ENCODE measurements at regions not wholly inside any gene's neighbourhood (a gene's known extent, or its start where the extent isn't known, plus 50 kb on each side); places are given as distances from the start of the nearest gene placed in this dataset.

DNA sequence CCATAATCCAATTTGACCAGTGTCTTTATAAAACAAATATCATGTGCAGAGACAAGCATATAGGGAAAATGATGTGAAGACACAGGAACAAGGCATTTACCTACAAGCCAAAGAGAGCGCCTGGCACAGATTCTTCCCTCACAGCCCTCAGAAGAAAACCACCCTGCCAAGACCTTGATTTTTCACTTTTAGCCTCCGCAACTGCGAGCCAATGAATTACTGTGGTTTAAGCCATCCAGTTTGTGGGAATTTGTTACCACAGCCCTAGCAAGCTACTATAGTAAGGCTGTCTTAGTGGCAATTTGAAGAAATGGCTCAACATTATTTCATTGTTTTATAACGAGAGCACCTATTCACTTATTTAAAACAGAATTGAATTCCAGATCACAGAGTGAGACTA is 85.7 kb upstream of the CCDC190 start:
- CTCF ChIA-PET: no interaction called here
- BruUV-seq (replicated peaks): no TSS peak
- intact Hi-C loops (cut with micrococcal nuclease; ENCODE audit: unreplicated experiment): no loop called here

DNA sequence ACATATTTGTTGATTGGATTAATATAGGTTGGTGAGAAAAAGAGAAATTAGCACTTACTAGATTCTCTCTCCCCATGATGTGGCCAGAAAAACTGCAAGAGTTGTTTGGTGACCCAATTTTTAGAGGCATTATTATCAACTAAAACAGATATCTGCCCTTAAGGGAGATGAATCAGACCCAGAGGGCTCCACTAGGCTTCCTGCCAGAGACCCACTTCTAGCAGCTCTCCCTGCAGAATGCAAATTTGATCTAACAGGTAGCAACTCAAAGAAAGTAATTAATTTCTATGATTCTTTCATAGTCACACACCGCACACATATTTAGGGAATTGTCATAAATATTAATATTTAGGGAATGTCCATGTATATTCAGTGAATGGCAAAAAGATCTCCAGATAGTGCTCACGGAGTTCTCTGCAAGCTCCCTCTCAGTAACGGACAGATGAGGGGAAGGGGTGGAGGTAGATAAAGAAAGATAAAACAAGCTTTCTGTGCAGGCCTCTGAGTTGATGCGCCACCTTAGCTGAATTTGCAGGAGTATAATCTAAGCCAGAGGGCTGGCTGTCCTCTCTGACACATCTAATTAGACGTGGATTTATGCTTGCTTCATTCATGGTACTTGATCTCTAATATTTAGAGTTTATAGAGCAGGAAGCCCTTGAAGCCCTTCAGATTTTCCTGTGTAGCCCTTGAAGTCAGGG is 84.1 kb upstream of the CCDC190 start:
- CTCF ChIA-PET: no interaction called here
- H3K27me3 ChIP-seq (replicated peaks; ENCODE audit: insufficient read depth, low read depth, low read length, poor library complexity): no peaks in the 10 kb centered on the region

More for the DNA sequence above, 85.7 kb upstream of the CCDC190 start:
- POLR2A ChIA-PET (ENCODE audit: low non-redundant PET): no interaction called here
- H3K27me3 ChIP-seq (replicated peaks; ENCODE audit: insufficient read depth, low read depth, low read length, poor library complexity): no peaks in the 10 kb centered on the region
- no peak for DNase-seq (ENCODE audit: low spot score)
- no peak overlapping the region for H3K27ac ChIP-seq (ENCODE audit: low read depth, low read length, poor library complexity, severe bottlenecking)
- no peaks in the 10 kb centered on the region for H3K36me3 ChIP-seq (ENCODE audit: insufficient read depth, low read length, poor library complexity, severe bottlenecking)
- H3K4me3 ChIP-seq (ENCODE audit: low read depth, low read length, poor library complexity, severe bottlenecking): no peak overlapping the region
- H3K4me1 ChIP-seq (ENCODE audit: insufficient read depth, low read length, poor library complexity, severe bottlenecking): peaks cover 11% of the 10 kb centered on the region
- no peak for TF ChIP-seq EZH2 (IDR thresholded peaks at IDR 0.05; ENCODE audit: borderline replicate concordance, low read depth, low read length, poor library complexity, severe bottlenecking)
- TF ChIP-seq, protein P1, sequence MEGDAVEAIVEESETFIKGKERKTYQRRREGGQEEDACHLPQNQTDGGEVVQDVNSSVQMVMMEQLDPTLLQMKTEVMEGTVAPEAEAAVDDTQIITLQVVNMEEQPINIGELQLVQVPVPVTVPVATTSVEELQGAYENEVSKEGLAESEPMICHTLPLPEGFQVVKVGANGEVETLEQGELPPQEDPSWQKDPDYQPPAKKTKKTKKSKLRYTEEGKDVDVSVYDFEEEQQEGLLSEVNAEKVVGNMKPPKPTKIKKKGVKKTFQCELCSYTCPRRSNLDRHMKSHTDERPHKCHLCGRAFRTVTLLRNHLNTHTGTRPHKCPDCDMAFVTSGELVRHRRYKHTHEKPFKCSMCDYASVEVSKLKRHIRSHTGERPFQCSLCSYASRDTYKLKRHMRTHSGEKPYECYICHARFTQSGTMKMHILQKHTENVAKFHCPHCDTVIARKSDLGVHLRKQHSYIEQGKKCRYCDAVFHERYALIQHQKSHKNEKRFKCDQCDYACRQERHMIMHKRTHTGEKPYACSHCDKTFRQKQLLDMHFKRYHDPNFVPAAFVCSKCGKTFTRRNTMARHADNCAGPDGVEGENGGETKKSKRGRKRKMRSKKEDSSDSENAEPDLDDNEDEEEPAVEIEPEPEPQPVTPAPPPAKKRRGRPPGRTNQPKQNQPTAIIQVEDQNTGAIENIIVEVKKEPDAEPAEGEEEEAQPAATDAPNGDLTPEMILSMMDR (conservative IDR thresholded peaks at IDR 0.05; ENCODE audit: low read depth, low read length): no peak
- no peaks in the 10 kb centered on the region for H3K9me3 ChIP-seq (ENCODE audit: low read depth, low read length, poor library complexity, severe bottlenecking)

DNA sequence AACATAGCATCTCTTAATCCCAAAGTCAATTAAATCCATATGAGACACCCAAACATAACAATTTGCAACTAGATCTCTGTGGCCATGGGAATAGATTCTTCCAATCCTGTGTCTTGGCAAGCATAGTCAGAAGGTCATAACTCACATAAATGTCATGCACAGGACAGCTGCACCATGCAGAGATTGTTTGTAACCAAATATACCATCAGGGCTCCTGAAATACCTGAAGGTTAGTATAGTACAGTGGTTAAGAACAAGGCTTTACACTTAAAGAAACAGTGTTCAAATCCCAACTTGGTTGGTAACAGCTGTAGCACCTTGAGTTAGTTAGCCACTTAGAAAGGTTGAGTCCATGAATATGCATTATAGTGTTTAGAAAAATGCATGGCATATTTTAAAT is 82.6 kb upstream of the CCDC190 start:
- no peak for TF ChIP-seq EZH2 (IDR thresholded peaks at IDR 0.05; ENCODE audit: borderline replicate concordance, low read depth, low read length, poor library complexity, severe bottlenecking)
- TF ChIP-seq, protein P1 (conservative IDR thresholded peaks at IDR 0.05; ENCODE audit: low read depth, low read length): no peak
- H3K36me3 ChIP-seq (ENCODE audit: insufficient read depth, low read length, poor library complexity, severe bottlenecking): no peaks in the 10 kb centered on the region
- CTCF ChIA-PET: no interaction called here
- H3K27me3 ChIP-seq (replicated peaks; ENCODE audit: insufficient read depth, low read depth, low read length, poor library complexity): no peaks in the 10 kb centered on the region
- BruUV-seq (replicated peaks): no TSS peak
- H3K4me1 ChIP-seq (ENCODE audit: insufficient read depth, low read length, poor library complexity, severe bottlenecking): peaks cover 11% of the 10 kb centered on the region
- H3K27ac ChIP-seq (ENCODE audit: low read depth, low read length, poor library complexity, severe bottlenecking): no peak overlapping the region
- intact Hi-C loops (cut with micrococcal nuclease; ENCODE audit: unreplicated experiment): no loop called here
- POLR2A ChIA-PET (ENCODE audit: low non-redundant PET): no interaction called here
- H3K9me3 ChIP-seq (ENCODE audit: low read depth, low read length, poor library complexity, severe bottlenecking): no peaks in the 10 kb centered on the region
- no peak for DNase-seq (ENCODE audit: low spot score)
- H3K4me3 ChIP-seq (ENCODE audit: low read depth, low read length, poor library complexity, severe bottlenecking): no peak overlapping the region

More for the DNA sequence above, 84.1 kb upstream of the CCDC190 start:
- BruUV-seq (replicated peaks): no TSS peak
- DNase-seq (ENCODE audit: low spot score): peak; percentile 17
- H3K9me3 ChIP-seq (ENCODE audit: low read depth, low read length, poor library complexity, severe bottlenecking): no peaks in the 10 kb centered on the region
- no peak overlapping the region for H3K4me3 ChIP-seq (ENCODE audit: low read depth, low read length, poor library complexity, severe bottlenecking)
- H3K36me3 ChIP-seq (ENCODE audit: insufficient read depth, low read length, poor library complexity, severe bottlenecking): no peaks in the 10 kb centered on the region
- TF ChIP-seq EZH2 (IDR thresholded peaks at IDR 0.05; ENCODE audit: borderline replicate concordance, low read depth, low read length, poor library complexity, severe bottlenecking): no peak
- TF ChIP-seq, protein P1 (conservative IDR thresholded peaks at IDR 0.05; ENCODE audit: low read depth, low read length): no peak
- POLR2A ChIA-PET (ENCODE audit: low non-redundant PET): no interaction called here
- H3K27ac ChIP-seq (ENCODE audit: low read depth, low read length, poor library complexity, severe bottlenecking): no peak overlapping the region
- intact Hi-C loops (cut with micrococcal nuclease; ENCODE audit: unreplicated experiment): no loop called here
- peaks cover 11% of the 10 kb centered on the region for H3K4me1 ChIP-seq (ENCODE audit: insufficient read depth, low read length, poor library complexity, severe bottlenecking)
